Lower leg skin (tissue), 4 donors: ENCODE measurements at regions not wholly inside any gene's neighbourhood (a gene's known extent, or its start where the extent isn't known, plus 50 kb on each side); places are given as distances from the start of the nearest gene placed in this dataset.
"Not testable (repeated sequence)": the region's sequence is repeated elsewhere in the genome, so short reads cannot be mapped to it uniquely, and the experiment has no call there.

ENCODE experiments used
- DNase-seq, 2 donors: peaks; one replicate each; pipeline ENCODE4 v3.0.0-alpha.2; 2019; ENCODE audit warnings: low spot score in 2 of 2
- H3K4me3 ChIP-seq: fragments of 200-600 bp; sonication (generic); 2 replicates; pipeline ENCODE4 v1.5.1; 2017; ENCODE audit warnings: mild to moderate bottlenecking, low read depth; ENCODE audit not compliant: poor library complexity, severe bottlenecking
- CTCF ChIP-seq, 3 donors: fragments of 450-650 bp; IDR thresholded peaks; one replicate each; pipeline ENCODE4 v1.5.1; 2016; ENCODE audit warnings: antibody characterized with exemption in 3 of 3, mild to moderate bottlenecking in 3 of 3, moderate library complexity in 2 of 3
- POLR2A ChIP-seq, 2 donors: fragments of 450-650 bp; IDR thresholded peaks; one replicate each; pipeline ENCODE4 v1.6.1; 2016 to 2017; ENCODE audit warnings: antibody characterized with exemption in 2 of 2, mild to moderate bottlenecking in 1 of 2, moderate library complexity in 1 of 2
- WGBS, 2 donors: methylation state at CpG; one replicate each; pipeline ENCODE4 v1.1.5; 2018; 5-methylcytosine and 5-hydroxymethylcytosine counted together
- intact Hi-C: fragments of 100-400 bp; cut with DNase I; formaldehyde crosslinking; loops from one replicate; pipeline ENCODE4 v1.15.0; 2023; ENCODE audit warnings: low total_unique reads

GRCh38 chr19:31054430-31054829, 294.8 kb downstream of the TSHZ3 start:
- no peak for DNase-seq
- TF ChIP-seq POLR2A (IDR thresholded peaks at IDR 0.05): no peak
- no peak for TF ChIP-seq CTCF (IDR thresholded peaks at IDR 0.05)
- intact Hi-C loops: no loop called here
- WGBS, 2 donors: 47 to 50% methylated on average over 3 of the region's 3 CpGs
- H3K4me3 ChIP-seq: no peak overlapping the region

- DNase-seq: no peak
- intact Hi-C loops: no loop called here
- 94% methylated on average over 5 of the region's 5 CpGs for WGBS, 2 donors
- no peak overlapping the region for H3K4me3 ChIP-seq
- TF ChIP-seq POLR2A (IDR thresholded peaks at IDR 0.05): no peak
- no peak for TF ChIP-seq CTCF (IDR thresholded peaks at IDR 0.05)
These were observed 299.8 kb downstream of the TSHZ3 start for GRCh38 chr19:31049431-31049830.

GRCh38 chr19:31046024-31046423, 303.2 kb downstream of the TSHZ3 start:
- no peak overlapping the region for H3K4me3 ChIP-seq
- intact Hi-C loops: no loop called here
- WGBS, 2 donors: 77 to 78% methylated on average over 2 of the region's 2 CpGs
- no peak for DNase-seq
- TF ChIP-seq POLR2A (IDR thresholded peaks at IDR 0.05) (no peak), CTCF (IDR thresholded peaks at IDR 0.05) (no peak)

- TF ChIP-seq CTCF (IDR thresholded peaks at IDR 0.05) (no peak), POLR2A (IDR thresholded peaks at IDR 0.05) (no peak)
- DNase-seq: no peak
- WGBS, 2 donors: 71 to 80% methylated on average over 2 of the region's 2 CpGs
- intact Hi-C loops: no loop called here
- H3K4me3 ChIP-seq: no peak overlapping the region
These were observed 307.8 kb downstream of the TSHZ3 start for GRCh38 chr19:31041461-31041860.

- intact Hi-C loops: no loop called here
- no peak overlapping the region for H3K4me3 ChIP-seq
- WGBS, 2 donors: 61 to 83% methylated on average over 4 of the region's 4 CpGs
- TF ChIP-seq POLR2A (IDR thresholded peaks at IDR 0.05) (no peak), CTCF (IDR thresholded peaks at IDR 0.05) (no peak)
- no peak for DNase-seq
These were observed 310.1 kb downstream of the TSHZ3 start for GRCh38 chr19:31039151-31039550.

- TF ChIP-seq POLR2A (IDR thresholded peaks at IDR 0.05) (no peak), CTCF (IDR thresholded peaks at IDR 0.05) (no peak)
- DNase-seq: no peak
- 75 to 82% methylated on average over 3 of the region's 3 CpGs for WGBS, 2 donors
- intact Hi-C loops: no loop called here
- no peak overlapping the region for H3K4me3 ChIP-seq
These were observed 311.8 kb downstream of the TSHZ3 start for GRCh38 chr19:31037286-31037980.

- H3K4me3 ChIP-seq, DNase-seq, intact Hi-C loops: not testable (repeated sequence)
- WGBS, 2 donors: 82 to 85% methylated on average over 4 of the region's 4 CpGs
These were observed 317.8 kb downstream of the TSHZ3 start for GRCh38 chr19:31031455-31031854.
